IMR-90 (cell line): ENCODE measurements at regions not wholly inside any gene's neighbourhood (a gene's known extent, or its start where the extent isn't known, plus 50 kb on each side); places are given as distances from the start of the nearest gene placed in this dataset.

Experiments used
- ATAC-seq: fragments of 200-7000 bp; cut with Tn5 transposase; 2 replicates; pipeline ENCODE4 v1.9.1; 2020; ENCODE audit warnings: low read depth, mild to moderate bottlenecking, moderate library complexity
- BruUV-seq: library from RNA; stranded (reverse); fragments of 400-500 nt; replicated peaks from 2 replicates; lab custom pipeline; 2021; lab: Mats Ljungman, UMichigan
- CTCF ChIA-PET: fragments of 300-600 bp; formaldehyde crosslinking; extraction: SDS; loops from one replicate; lab custom pipeline; 2021; ENCODE audit warnings: antibody characterized with exemption; lab: Yijun Ruan, JAX
- POLR2A ChIA-PET: fragments of 300-600 bp; sonication (Branson Sonifier 250); formaldehyde crosslinking; loops from one replicate; lab custom pipeline; 2022; ENCODE audit warnings: antibody characterized with exemption; ENCODE audit not compliant: unreplicated experiment; lab: Charles Lee
- DNase-seq: peaks from one replicate; pipeline ENCODE4 v3.0.0; 2013
- H2AFZ ChIP-seq: replicated peaks from 2 replicates; pipeline ENCODE3; 2013; ENCODE audit warnings: low read length, mild to moderate bottlenecking; ENCODE audit not compliant: poor library complexity
- H2AK5ac ChIP-seq: 2 replicates; pipeline ENCODE4 v1.6.1; 2013; ENCODE audit warnings: low read depth, low read length, inconsistent platforms
- H2AK9ac ChIP-seq: replicated peaks from 2 replicates; pipeline ENCODE3; 2013; ENCODE audit warnings: mild to moderate bottlenecking, low read depth, low read length, moderate library complexity; ENCODE audit not compliant: poor library complexity
- H2BK120ac ChIP-seq: 2 replicates; pipeline ENCODE4 v1.6.1; 2013; ENCODE audit warnings: low read depth, low read length, inconsistent platforms
- H2BK15ac ChIP-seq: 3 replicates; pipeline ENCODE4 v1.6.1; 2013; ENCODE audit warnings: low read depth, low read length, inconsistent platforms
- H2BK20ac ChIP-seq: 2 replicates; pipeline ENCODE4 v1.6.1; 2013; ENCODE audit warnings: low read depth, mild to moderate bottlenecking, inconsistent platforms, low read length, moderate library complexity
- H2BK5ac ChIP-seq: 2 replicates; pipeline ENCODE4 v1.6.1; 2013; ENCODE audit warnings: mild to moderate bottlenecking, low read depth, low read length, inconsistent platforms; ENCODE audit not compliant: poor library complexity, severe bottlenecking
- H3K14ac ChIP-seq: replicated peaks from 2 replicates; pipeline ENCODE4 v1.6.1; 2013; ENCODE audit warnings: low read depth, low read length, inconsistent platforms
- H3K18ac ChIP-seq: 2 replicates; pipeline ENCODE4 v1.6.1; 2013; ENCODE audit warnings: low read depth, low read length, control low read depth
- H3K23ac ChIP-seq: 2 replicates; pipeline ENCODE4 v1.6.1; 2013; ENCODE audit warnings: low read depth, low read length, inconsistent platforms
- H3K27ac ChIP-seq: 2 replicates; pipeline ENCODE4 v1.5.1; 2013; ENCODE audit warnings: mild to moderate bottlenecking, control low read depth, low read length; ENCODE audit not compliant: insufficient read depth
- H3K27me3 ChIP-seq: 2 replicates; pipeline ENCODE4 v1.6.1; 2013; ENCODE audit warnings: low read length; ENCODE audit not compliant: control insufficient read depth, insufficient read depth
- H3K36me3 ChIP-seq: 2 replicates; pipeline ENCODE4 v1.6.1; 2013; ENCODE audit warnings: low read length, mixed read lengths; ENCODE audit not compliant: control insufficient read depth, insufficient read depth
- H3K4ac ChIP-seq: 2 replicates; pipeline ENCODE4 v1.6.1; 2013; ENCODE audit warnings: low read depth, low read length, inconsistent platforms
- H3K4me1 ChIP-seq: 2 replicates; pipeline ENCODE4 v1.6.1; 2013; ENCODE audit warnings: low read length, mixed read lengths; ENCODE audit not compliant: control insufficient read depth, insufficient read depth
- H3K4me2 ChIP-seq: 2 replicates; pipeline ENCODE4 v1.6.1; 2013; ENCODE audit warnings: low read depth, mild to moderate bottlenecking, control low read depth, low read length, moderate library complexity
- H3K4me3 ChIP-seq: 2 replicates; pipeline ENCODE4 v1.5.1; 2013; ENCODE audit warnings: low read depth, mild to moderate bottlenecking, control low read depth, low read length, moderate library complexity; ENCODE audit not compliant: insufficient read depth
- H3K56ac ChIP-seq: 2 replicates; pipeline ENCODE4 v1.6.1; 2013; ENCODE audit warnings: low read length, inconsistent platforms; ENCODE audit not compliant: insufficient read depth; ENCODE audit errors: extremely low read depth
- H3K79me1 ChIP-seq, 2 experiments: 2 replicates each; pipeline ENCODE4 v1.6.1; 2013; ENCODE audit warnings: low read length in 2 of 2, inconsistent platforms in 1 of 2, low read depth in 1 of 2
- H3K9ac ChIP-seq: 2 replicates; pipeline ENCODE4 v1.6.1; 2013; ENCODE audit warnings: low read depth, low read length, control low read depth
- H3K9me1 ChIP-seq: 2 replicates; pipeline ENCODE4 v1.6.1; 2013; ENCODE audit warnings: low read length, inconsistent platforms; ENCODE audit not compliant: insufficient read depth
- H3K9me3 ChIP-seq: 2 replicates; pipeline ENCODE4 v1.6.1; 2013; ENCODE audit warnings: low read length; ENCODE audit not compliant: control insufficient read depth, insufficient read depth
- H4K20me1 ChIP-seq: 2 replicates; pipeline ENCODE4 v1.6.1; 2013; ENCODE audit warnings: low read length, inconsistent platforms; ENCODE audit not compliant: insufficient read depth
- H4K5ac ChIP-seq: 2 replicates; pipeline ENCODE4 v1.6.1; 2013; ENCODE audit warnings: mild to moderate bottlenecking, low read depth, low read length, control low read depth
- H4K8ac ChIP-seq, 2 experiments: 2 replicates each; pipeline ENCODE4 v1.6.1; 2013; ENCODE audit warnings: low read depth in 2 of 2, low read length in 2 of 2, control low read depth in 1 of 2, inconsistent platforms in 1 of 2
- H4K91ac ChIP-seq: 2 replicates; pipeline ENCODE4 v1.6.1; 2013; ENCODE audit warnings: low read depth, low read length, inconsistent platforms; ENCODE audit not compliant: insufficient read depth
- BHLHE40 ChIP-seq: fragments of 150-350 bp; IDR thresholded peaks from 2 replicates; pipeline ENCODE4 v1.6.1; 2016; ENCODE audit warnings: mild to moderate bottlenecking, low read depth, low read length
- CEBPB ChIP-seq: IDR thresholded peaks from 2 replicates; pipeline ENCODE4 v1.6.1; 2012; ENCODE audit warnings: low read depth, low read length, improper control_type of control experiment
- CHD1 ChIP-seq: IDR thresholded peaks from 2 replicates; pipeline ENCODE4 v1.6.1; 2012; ENCODE audit warnings: low read depth, low read length, improper control_type of control experiment
- CTCF ChIP-seq: conservative IDR thresholded peaks from 2 replicates; pipeline ENCODE4 v1.5.1; 2012; ENCODE audit warnings: mild to moderate bottlenecking, low read depth, low read length, improper control_type of control experiment
- ELK1 ChIP-seq: fragments of 150-350 bp; IDR thresholded peaks from 2 replicates; pipeline ENCODE4 v1.6.1; 2016; ENCODE audit warnings: low read depth, mild to moderate bottlenecking, low read length, moderate library complexity, borderline replicate concordance
- FOS ChIP-seq: fragments of 150-350 bp; IDR thresholded peaks from 2 replicates; pipeline ENCODE4 v1.6.1; 2016; ENCODE audit warnings: low read depth, low read length
- MAFK ChIP-seq: IDR thresholded peaks from 2 replicates; pipeline ENCODE4 v1.6.1; 2012; ENCODE audit warnings: low read depth, low read length, improper control_type of control experiment
- MAZ ChIP-seq: IDR thresholded peaks from 2 replicates; pipeline ENCODE4 v1.6.1; 2012; ENCODE audit warnings: low read depth, mild to moderate bottlenecking, low read length, improper control_type of control experiment, moderate library complexity, borderline replicate concordance
- MXI1 ChIP-seq: IDR thresholded peaks from 2 replicates; pipeline ENCODE4 v1.6.1; 2012; ENCODE audit warnings: low read depth, mild to moderate bottlenecking, low read length, moderate library complexity, borderline replicate concordance
- NFE2L2 ChIP-seq: fragments of 150-350 bp; IDR thresholded peaks from 2 replicates; pipeline ENCODE4 v1.6.1; 2016; ENCODE audit warnings: low read depth, mild to moderate bottlenecking, low read length
- POLR2A ChIP-seq: IDR thresholded peaks from 2 replicates; pipeline ENCODE4 v1.6.1; 2012; ENCODE audit warnings: mild to moderate bottlenecking, low read depth, low read length
- RAD21 ChIP-seq: IDR thresholded peaks from 2 replicates; pipeline ENCODE4 v1.6.1; 2012; ENCODE audit warnings: low read length, improper control_type of control experiment
- RCOR1 ChIP-seq: IDR thresholded peaks from 2 replicates; pipeline ENCODE4 v1.6.1; 2012; ENCODE audit warnings: mild to moderate bottlenecking, low read length, improper control_type of control experiment; ENCODE audit not compliant: insufficient replicate concordance
- RFX5 ChIP-seq: IDR thresholded peaks from 2 replicates; pipeline ENCODE4 v1.8.0; 2012; ENCODE audit warnings: low read depth, mild to moderate bottlenecking, low read length, moderate library complexity
- SMC3 ChIP-seq: fragments of 150-350 bp; IDR thresholded peaks from 2 replicates; pipeline ENCODE4 v1.6.1; 2016; ENCODE audit warnings: low read depth, mild to moderate bottlenecking, antibody characterized with exemption, low read length, moderate library complexity
- USF2 ChIP-seq: fragments of 150-350 bp; IDR thresholded peaks from 2 replicates; pipeline ENCODE4 v1.6.1; 2017; ENCODE audit warnings: mild to moderate bottlenecking, antibody characterized with exemption, low read length, low read depth
- WGBS, 2 experiments: methylation state at CpG; one replicate each; pipeline versions ENCODE4 v1.1.5 to v1.1.7; 2013; ENCODE audit warnings: missing lambda C conversion rate in 2 of 2; ENCODE audit not compliant: insufficient read length in 1 of 2; ENCODE audit errors: extremely low coverage in 2 of 2; 5-methylcytosine and 5-hydroxymethylcytosine counted together
- dilution Hi-C: fragments of 300-500 bp; cut with HindIII; formaldehyde crosslinking; loops from one replicate; pipeline ENCODE4 v1.14.3; 2018; ENCODE audit warnings: low sequenced_read_pairs; ENCODE audit not compliant: unreplicated experiment
- in situ Hi-C: fragments of 300-500 bp; cut with MboI; formaldehyde crosslinking; loops from 3 replicates; pipeline ENCODE4 v1.14.3; 2019; ENCODE audit warnings: low sequenced_read_pairs, inconsistent platforms, mixed read lengths
- intact Hi-C: fragments of 100-400 bp; cut with micrococcal nuclease; formaldehyde crosslinking; loops from 2 replicates; pipeline ENCODE4 v1.10.0; 2022

DNA sequence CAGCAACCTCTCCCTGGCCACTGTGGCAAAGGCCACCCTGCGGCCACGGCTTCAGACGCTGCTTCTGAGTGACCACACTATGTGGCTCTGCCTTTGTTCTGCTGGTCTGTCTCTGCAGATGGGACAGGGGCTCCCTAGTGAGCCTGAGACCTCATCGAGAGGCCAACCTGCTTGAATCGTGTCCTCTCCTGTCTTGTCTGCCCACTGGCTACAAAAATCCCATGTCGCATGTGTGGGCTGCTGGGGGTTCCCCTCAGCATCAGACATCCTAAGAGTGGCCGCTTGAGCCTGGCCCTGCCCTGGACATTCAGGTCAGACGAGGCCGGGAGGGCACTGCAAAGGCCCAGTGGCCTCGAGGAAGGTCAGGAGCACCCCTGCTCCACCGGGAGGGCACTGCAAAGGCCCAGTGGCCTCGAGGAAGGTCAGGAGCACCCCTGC is 222.9 kb downstream of the DLL1 start:
- H2AFZ ChIP-seq: no peak overlapping the region
- no TSS peak for BruUV-seq
- no peak overlapping the region for H2AK9ac ChIP-seq
- dilution Hi-C loops (no loop called here), in situ Hi-C loops (no loop called here), intact Hi-C loops (no loop called here)
- no peaks in the 10 kb centered on the region for H3K27me3 ChIP-seq
- no peak overlapping the region for H3K4me2 ChIP-seq
- no peaks in the 10 kb centered on the region for H3K4me1 ChIP-seq
- H2BK5ac ChIP-seq: no peak overlapping the region
- H3K56ac ChIP-seq: no peak overlapping the region
- H3K27ac ChIP-seq: no peak overlapping the region
- H2BK20ac ChIP-seq: no peak overlapping the region
- H3K36me3 ChIP-seq: no peaks in the 10 kb centered on the region
- no peak for DNase-seq
- peaks cover 29% of the 10 kb centered on the region; the same call in 1 of the 2 replicates for H3K9me3 ChIP-seq
- H3K18ac ChIP-seq: no peak overlapping the region
- no peaks in the 10 kb centered on the region for H3K9me1 ChIP-seq
- H3K9ac ChIP-seq: no peak overlapping the region
- WGBS, 2 experiments: 67% methylated on average over 1 of the region's 12 CpGs; no CpG with 5 or more reads in 1 of the 2 experiments
- H2BK120ac ChIP-seq: no peak overlapping the region
- no peaks in the 10 kb centered on the region for H3K79me1 ChIP-seq
- H4K5ac ChIP-seq: no peak overlapping the region
- no peak overlapping the region for H4K91ac ChIP-seq
- no peak overlapping the region for H2BK15ac ChIP-seq
- H4K8ac ChIP-seq: no peak overlapping the region
- no peaks in the 10 kb centered on the region for H4K20me1 ChIP-seq
- ATAC-seq: no peak
- H3K4ac ChIP-seq: no peak overlapping the region
- no peak for TF ChIP-seq BHLHE40
- no peak for TF ChIP-seq MAZ
- TF ChIP-seq MXI1: no peak
- TF ChIP-seq MAFK: no peak
- TF ChIP-seq CEBPB: no peak
- no peak for TF ChIP-seq FOS
- TF ChIP-seq RCOR1: no peak
- TF ChIP-seq NFE2L2: no peak
- no peak for TF ChIP-seq POLR2A
- no peak for TF ChIP-seq SMC3
- TF ChIP-seq RAD21: no peak
- no peak for TF ChIP-seq CTCF
- TF ChIP-seq USF2: no peak
- no peak for TF ChIP-seq CHD1
- no peak for TF ChIP-seq RFX5
- no peak for TF ChIP-seq ELK1
- no peak overlapping the region for H3K23ac ChIP-seq
- H3K14ac ChIP-seq: no peak overlapping the region
- ChIA-PET CTCF (no interaction called here), POLR2A (no interaction called here)
- H3K4me3 ChIP-seq: no peak overlapping the region
- no peak overlapping the region for H2AK5ac ChIP-seq
